HEK293 (cell line): ENCODE measurements at regions not wholly inside any gene's neighbourhood (a gene's known extent, or its start where the extent isn't known, plus 50 kb on each side); places are given as distances from the start of the nearest gene placed in this dataset.

Experiments
- KLF1 ChIP-seq: fragments of 450-650 bp; formaldehyde crosslinking; IDR thresholded peaks from 2 replicates; pipeline ENCODE4 v1.5.1; 2016; ENCODE audit warnings: missing biosample characterization, missing genetic modification characterization
- KLF7 ChIP-seq: fragments of 450-650 bp; formaldehyde crosslinking; IDR thresholded peaks from 2 replicates; pipeline ENCODE4 v1.5.1; 2016; ENCODE audit warnings: missing biosample characterization, missing genetic modification characterization, borderline replicate concordance
- MYNN ChIP-seq: fragments of 450-650 bp; formaldehyde crosslinking; IDR thresholded peaks from 2 replicates; pipeline ENCODE4 v1.5.1; 2016; ENCODE audit warnings: missing biosample characterization, missing genetic modification characterization, borderline replicate concordance
- PRDM1 ChIP-seq: fragments of 450-650 bp; formaldehyde crosslinking; IDR thresholded peaks from 2 replicates; pipeline ENCODE4; 2016; ENCODE audit warnings: missing biosample characterization, missing genetic modification characterization
- SALL2 ChIP-seq: fragments of 450-650 bp; formaldehyde crosslinking; IDR thresholded peaks from 2 replicates; pipeline ENCODE4 v1.5.0; 2017; ENCODE audit warnings: missing biosample characterization, mild to moderate bottlenecking, missing genetic modification characterization, borderline replicate concordance
- ZFP3 ChIP-seq: fragments of 450-650 bp; formaldehyde crosslinking; IDR thresholded peaks from 2 replicates; pipeline ENCODE4 v1.5.1; 2016; ENCODE audit warnings: low read depth, missing biosample characterization, missing genetic modification characterization
- ZNF202 ChIP-seq: fragments of 450-650 bp; formaldehyde crosslinking; IDR thresholded peaks from 2 replicates; pipeline ENCODE4 v1.5.1; 2016; ENCODE audit warnings: missing biosample characterization, missing genetic modification characterization, borderline replicate concordance
- ZNF24 ChIP-seq: fragments of 450-650 bp; formaldehyde crosslinking; IDR thresholded peaks from 2 replicates; pipeline ENCODE4 v1.5.1; 2016; ENCODE audit warnings: missing biosample characterization, missing genetic modification characterization
- ZNF335 ChIP-seq: fragments of 450-650 bp; formaldehyde crosslinking; conservative IDR thresholded peaks from 2 replicates; pipeline ENCODE4 v1.5.1; 2016; ENCODE audit warnings: missing biosample characterization, missing genetic modification characterization
- ZNF366 ChIP-seq: fragments of 450-650 bp; formaldehyde crosslinking; conservative IDR thresholded peaks from 2 replicates; pipeline ENCODE4 v1.5.1; 2016; ENCODE audit warnings: missing biosample characterization, missing genetic modification characterization
- ZNF391 ChIP-seq: fragments of 450-650 bp; formaldehyde crosslinking; IDR thresholded peaks from 2 replicates; pipeline ENCODE4 v1.5.1; 2016; ENCODE audit warnings: low read depth, missing biosample characterization, missing genetic modification characterization, borderline replicate concordance
- ZNF404 ChIP-seq: fragments of 450-650 bp; formaldehyde crosslinking; IDR thresholded peaks from 2 replicates; pipeline ENCODE4 v1.5.1; 2017; ENCODE audit warnings: missing biosample characterization, missing genetic modification characterization
- ZNF473 ChIP-seq: fragments of 450-650 bp; formaldehyde crosslinking; IDR thresholded peaks from 2 replicates; pipeline ENCODE4 v1.5.1; 2017; ENCODE audit warnings: missing biosample characterization, missing genetic modification characterization
- ZNF521 ChIP-seq: fragments of 450-650 bp; formaldehyde crosslinking; IDR thresholded peaks from 2 replicates; pipeline ENCODE4 v1.5.1; 2017; ENCODE audit warnings: missing biosample characterization, mild to moderate bottlenecking, missing genetic modification characterization
- ZNF571 ChIP-seq: fragments of 450-650 bp; formaldehyde crosslinking; IDR thresholded peaks from 2 replicates; pipeline ENCODE4 v1.5.0; 2017; ENCODE audit warnings: missing biosample characterization, missing genetic modification characterization
- ZNF654 ChIP-seq: fragments of 450-650 bp; formaldehyde crosslinking; IDR thresholded peaks from 2 replicates; pipeline ENCODE4 v1.5.1; 2016; ENCODE audit warnings: low read depth, missing biosample characterization, missing genetic modification characterization
- TF ChIP-seq, protein P1 (sequence below): fragments of 450-650 bp; formaldehyde crosslinking; conservative IDR thresholded peaks from 2 replicates; pipeline ENCODE4 v1.5.1; 2016; ENCODE audit warnings: low read depth, missing biosample characterization, missing genetic modification characterization
- TF ChIP-seq, protein P2 (sequence below): fragments of 450-650 bp; formaldehyde crosslinking; IDR thresholded peaks from 2 replicates; pipeline ENCODE4 v1.5.1; 2016; ENCODE audit warnings: missing biosample characterization, missing genetic modification characterization
- TF ChIP-seq, protein P3 (sequence below): IDR thresholded peaks from 2 replicates; pipeline ENCODE4 v1.6.1; 2011; ENCODE audit warnings: mild to moderate bottlenecking, low read depth, low read length, borderline replicate concordance
- TF ChIP-seq, protein P4 (sequence below): fragments of 450-650 bp; formaldehyde crosslinking; IDR thresholded peaks from 2 replicates; pipeline ENCODE4 v1.5.1; 2016; ENCODE audit warnings: missing biosample characterization, missing genetic modification characterization
- TF ChIP-seq, protein P5 (sequence below): fragments of 450-650 bp; formaldehyde crosslinking; IDR thresholded peaks from 2 replicates; pipeline ENCODE4 v1.5.1; 2016; ENCODE audit warnings: missing biosample characterization, missing genetic modification characterization
- TF ChIP-seq, protein P6 (sequence below): fragments of 450-650 bp; formaldehyde crosslinking; IDR thresholded peaks from 2 replicates; pipeline ENCODE4 v1.5.1; 2016; ENCODE audit warnings: missing biosample characterization, missing genetic modification characterization

DNA sequence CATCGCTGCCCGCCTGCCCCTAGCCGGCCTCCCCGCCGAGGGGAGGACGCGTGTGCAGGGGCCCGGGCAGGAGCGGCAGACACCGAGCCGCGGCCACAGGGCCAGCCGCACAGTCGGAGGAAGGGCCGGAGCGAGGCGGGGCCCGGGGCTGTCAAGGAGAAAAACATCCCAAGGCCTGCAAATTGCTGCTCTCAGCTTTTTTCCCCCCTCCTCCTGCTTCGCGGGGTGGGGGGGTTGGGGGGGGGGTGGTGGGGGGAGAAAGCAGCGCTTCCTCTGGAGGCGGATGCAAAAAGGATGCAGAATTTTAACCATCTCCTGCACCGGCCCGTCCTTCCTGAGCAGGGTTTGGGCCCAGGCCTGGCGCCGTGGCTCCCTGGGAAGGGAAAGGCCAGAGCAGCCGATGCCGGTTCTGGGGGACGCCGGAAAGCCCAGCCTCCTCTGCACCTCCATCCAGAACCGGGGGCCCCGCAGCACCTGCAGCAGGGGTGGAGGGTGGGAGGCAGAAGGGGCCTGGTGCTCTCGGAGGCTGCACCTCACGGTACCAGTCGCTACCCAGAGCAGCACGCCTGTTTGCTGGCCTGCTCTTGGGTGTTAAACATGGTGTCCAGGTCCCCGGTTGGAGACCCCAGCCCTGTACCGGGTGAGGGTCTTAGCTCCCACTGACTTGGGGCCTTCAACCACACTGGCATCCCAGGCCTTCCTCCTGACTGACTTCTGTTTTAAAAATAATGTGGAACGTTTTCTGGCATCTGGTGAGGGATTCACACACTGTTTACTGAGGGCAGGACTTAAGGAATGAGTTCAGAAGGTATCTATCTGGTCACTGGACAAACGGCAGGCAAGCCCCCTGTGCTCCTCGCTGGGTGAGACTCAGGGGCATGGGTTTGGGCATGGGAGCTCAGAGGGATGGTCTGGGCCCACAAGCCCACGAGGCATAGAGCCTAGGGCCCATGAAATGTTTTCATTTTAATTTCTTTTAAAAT lies 77.4 kb upstream of the WNT7B start (continued):
- TF ChIP-seq, protein P1, sequence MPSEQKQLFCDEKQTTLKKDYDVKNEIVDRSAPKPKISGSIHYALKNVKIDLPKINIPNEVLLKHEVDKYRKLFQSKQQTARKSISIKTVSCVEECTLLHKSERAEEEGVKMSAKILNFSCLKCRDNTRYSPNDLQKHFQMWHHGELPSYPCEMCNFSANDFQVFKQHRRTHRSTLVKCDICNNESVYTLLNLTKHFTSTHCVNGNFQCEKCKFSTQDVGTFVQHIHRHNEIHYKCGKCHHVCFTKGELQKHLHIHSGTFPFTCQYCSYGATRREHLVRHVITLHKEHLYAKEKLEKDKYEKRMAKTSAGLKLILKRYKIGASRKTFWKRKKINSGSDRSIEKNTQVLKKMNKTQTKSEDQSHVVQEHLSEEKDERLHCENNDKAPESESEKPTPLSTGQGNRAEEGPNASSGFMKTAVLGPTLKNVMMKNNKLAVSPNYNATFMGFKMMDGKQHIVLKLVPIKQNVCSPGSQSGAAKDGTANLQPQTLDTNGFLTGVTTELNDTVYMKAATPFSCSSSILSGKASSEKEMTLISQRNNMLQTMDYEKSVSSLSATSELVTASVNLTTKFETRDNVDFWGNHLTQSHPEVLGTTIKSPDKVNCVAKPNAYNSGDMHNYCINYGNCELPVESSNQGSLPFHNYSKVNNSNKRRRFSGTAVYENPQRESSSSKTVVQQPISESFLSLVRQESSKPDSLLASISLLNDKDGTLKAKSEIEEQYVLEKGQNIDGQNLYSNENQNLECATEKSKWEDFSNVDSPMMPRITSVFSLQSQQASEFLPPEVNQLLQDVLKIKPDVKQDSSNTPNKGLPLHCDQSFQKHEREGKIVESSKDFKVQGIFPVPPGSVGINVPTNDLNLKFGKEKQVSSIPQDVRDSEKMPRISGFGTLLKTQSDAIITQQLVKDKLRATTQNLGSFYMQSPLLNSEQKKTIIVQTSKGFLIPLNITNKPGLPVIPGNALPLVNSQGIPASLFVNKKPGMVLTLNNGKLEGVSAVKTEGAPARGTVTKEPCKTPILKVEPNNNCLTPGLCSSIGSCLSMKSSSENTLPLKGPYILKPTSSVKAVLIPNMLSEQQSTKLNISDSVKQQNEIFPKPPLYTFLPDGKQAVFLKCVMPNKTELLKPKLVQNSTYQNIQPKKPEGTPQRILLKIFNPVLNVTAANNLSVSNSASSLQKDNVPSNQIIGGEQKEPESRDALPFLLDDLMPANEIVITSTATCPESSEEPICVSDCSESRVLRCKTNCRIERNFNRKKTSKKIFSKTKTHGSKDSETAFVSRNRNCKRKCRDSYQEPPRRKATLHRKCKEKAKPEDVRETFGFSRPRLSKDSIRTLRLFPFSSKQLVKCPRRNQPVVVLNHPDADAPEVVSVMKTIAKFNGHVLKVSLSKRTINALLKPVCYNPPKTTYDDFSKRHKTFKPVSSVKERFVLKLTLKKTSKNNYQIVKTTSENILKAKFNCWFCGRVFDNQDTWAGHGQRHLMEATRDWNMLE (tag by site-specific recombination): no peak
- TF ChIP-seq KLF1 (tag by site-specific recombination) (no peak), ZNF202 (tag by site-specific recombination) (no peak), ZNF391 (tag by site-specific recombination) (no peak), ZNF473 (tag by site-specific recombination) (no peak), PRDM1 (tag by site-specific recombination) (no peak), SALL2 (tag by site-specific recombination) (no peak), KLF7 (tag by site-specific recombination) (no peak), ZNF335 (tag by site-specific recombination) (peak; percentile 74), ZNF366 (no peak), MYNN (tag by site-specific recombination) (no peak), ZNF654 (tag by site-specific recombination) (no peak), ZFP3 (no peak), ZNF24 (no peak), ZNF571 (tag by site-specific recombination) (no peak), ZNF404 (tag by site-specific recombination) (no peak), ZNF521 (no peak)
- TF ChIP-seq, protein P2, sequence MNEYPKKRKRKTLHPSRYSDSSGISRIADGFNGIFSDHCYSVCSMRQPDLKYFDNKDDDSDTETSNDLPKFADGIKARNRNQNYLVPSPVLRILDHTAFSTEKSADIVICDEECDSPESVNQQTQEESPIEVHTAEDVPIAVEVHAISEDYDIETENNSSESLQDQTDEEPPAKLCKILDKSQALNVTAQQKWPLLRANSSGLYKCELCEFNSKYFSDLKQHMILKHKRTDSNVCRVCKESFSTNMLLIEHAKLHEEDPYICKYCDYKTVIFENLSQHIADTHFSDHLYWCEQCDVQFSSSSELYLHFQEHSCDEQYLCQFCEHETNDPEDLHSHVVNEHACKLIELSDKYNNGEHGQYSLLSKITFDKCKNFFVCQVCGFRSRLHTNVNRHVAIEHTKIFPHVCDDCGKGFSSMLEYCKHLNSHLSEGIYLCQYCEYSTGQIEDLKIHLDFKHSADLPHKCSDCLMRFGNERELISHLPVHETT: no peak
- TF ChIP-seq, protein P3, sequence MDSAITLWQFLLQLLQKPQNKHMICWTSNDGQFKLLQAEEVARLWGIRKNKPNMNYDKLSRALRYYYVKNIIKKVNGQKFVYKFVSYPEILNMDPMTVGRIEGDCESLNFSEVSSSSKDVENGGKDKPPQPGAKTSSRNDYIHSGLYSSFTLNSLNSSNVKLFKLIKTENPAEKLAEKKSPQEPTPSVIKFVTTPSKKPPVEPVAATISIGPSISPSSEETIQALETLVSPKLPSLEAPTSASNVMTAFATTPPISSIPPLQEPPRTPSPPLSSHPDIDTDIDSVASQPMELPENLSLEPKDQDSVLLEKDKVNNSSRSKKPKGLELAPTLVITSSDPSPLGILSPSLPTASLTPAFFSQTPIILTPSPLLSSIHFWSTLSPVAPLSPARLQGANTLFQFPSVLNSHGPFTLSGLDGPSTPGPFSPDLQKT: no peak
- TF ChIP-seq, protein P4, sequence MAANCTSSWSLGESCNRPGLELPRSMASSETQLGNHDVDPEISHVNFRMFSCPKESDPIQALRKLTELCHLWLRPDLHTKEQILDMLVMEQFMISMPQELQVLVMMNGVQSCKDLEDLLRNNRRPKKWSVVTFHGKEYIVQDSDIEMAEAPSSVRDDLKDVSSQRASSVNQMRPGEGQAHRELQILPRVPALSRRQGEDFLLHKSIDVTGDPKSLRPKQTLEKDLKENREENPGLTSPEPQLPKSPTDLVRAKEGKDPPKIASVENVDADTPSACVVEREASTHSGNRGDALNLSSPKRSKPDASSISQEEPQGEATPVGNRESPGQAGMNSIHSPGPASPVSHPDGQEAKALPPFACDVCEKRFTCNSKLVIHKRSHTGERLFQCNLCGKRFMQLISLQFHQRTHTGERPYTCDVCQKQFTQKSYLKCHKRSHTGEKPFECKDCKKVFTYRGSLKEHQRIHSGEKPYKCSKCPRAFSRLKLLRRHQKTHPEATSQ (tag by site-specific recombination): no peak
- TF ChIP-seq, protein P5, sequence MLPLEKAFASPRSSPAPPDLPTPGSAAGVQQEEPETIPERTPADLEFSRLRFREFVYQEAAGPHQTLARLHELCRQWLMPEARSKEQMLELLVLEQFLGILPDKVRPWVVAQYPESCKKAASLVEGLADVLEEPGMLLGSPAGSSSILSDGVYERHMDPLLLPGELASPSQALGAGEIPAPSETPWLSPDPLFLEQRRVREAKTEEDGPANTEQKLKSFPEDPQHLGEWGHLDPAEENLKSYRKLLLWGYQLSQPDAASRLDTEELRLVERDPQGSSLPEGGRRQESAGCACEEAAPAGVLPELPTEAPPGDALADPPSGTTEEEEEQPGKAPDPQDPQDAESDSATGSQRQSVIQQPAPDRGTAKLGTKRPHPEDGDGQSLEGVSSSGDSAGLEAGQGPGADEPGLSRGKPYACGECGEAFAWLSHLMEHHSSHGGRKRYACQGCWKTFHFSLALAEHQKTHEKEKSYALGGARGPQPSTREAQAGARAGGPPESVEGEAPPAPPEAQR (tag by site-specific recombination): no peak
- TF ChIP-seq, protein P6, sequence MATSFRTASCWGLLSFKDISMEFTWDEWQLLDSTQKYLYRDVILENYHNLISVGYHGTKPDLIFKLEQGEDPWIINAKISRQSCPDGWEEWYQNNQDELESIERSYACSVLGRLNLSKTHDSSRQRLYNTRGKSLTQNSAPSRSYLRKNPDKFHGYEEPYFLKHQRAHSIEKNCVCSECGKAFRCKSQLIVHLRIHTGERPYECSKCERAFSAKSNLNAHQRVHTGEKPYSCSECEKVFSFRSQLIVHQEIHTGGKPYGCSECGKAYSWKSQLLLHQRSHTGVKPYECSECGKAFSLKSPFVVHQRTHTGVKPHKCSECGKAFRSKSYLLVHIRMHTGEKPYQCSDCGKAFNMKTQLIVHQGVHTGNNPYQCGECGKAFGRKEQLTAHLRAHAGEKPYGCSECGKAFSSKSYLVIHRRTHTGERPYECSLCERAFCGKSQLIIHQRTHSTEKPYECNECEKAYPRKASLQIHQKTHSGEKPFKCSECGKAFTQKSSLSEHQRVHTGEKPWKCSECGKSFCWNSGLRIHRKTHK (tag by site-specific recombination): no peak
